ENCODE measurements at regions not wholly inside any gene's neighbourhood (a gene's known extent, or its start where the extent isn't known, plus 50 kb on each side); places are given as distances from the start of the nearest gene placed in this dataset.

DNA sequence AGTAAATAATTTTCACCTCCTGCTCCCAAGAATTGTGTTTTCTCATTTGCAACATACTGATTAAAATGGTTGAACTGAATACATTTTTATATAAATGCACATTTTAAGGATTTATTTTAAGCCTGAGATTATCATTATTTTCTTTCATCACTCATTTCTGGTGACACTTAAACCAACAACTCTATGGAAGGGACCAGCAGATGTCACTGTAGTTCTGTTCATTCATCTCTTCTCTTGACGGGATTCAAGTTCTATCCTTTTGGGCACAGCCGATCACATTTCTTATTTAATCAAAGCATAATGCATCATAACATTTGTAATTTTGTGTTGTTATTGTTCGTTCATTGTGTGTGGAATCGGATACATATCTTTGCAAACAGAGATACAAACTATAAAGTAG is 417.9 kb downstream of the HRH4 start:
- DNase-seq (peak; percentile 64), ATAC-seq (ENCODE audit: low read depth) (peak; percentile 72)
- no CpG with 5 or more reads among the region's 4 CpGs for WGBS, 2 experiments (ENCODE audit: extremely low coverage in 2 of 2, insufficient read length in 1 of 2)
- no peak overlapping the region for H2AFZ ChIP-seq (replicated peaks; ENCODE audit: low read length, poor library complexity)
- H3K4me1 ChIP-seq (ENCODE audit: control insufficient read depth, insufficient read depth, low read length) = peaks cover 8% of the 10 kb centered on the region
- H2AK9ac ChIP-seq (replicated peaks; ENCODE audit: low read depth, low read length, poor library complexity) = no peak overlapping the region
- intact Hi-C loops (cut with micrococcal nuclease) (loop anchor here (1.0 to 10.0 kb wide), 4 partner anchors 473 to 1019 kb away; no protein-coding TSS in a partner anchor), dilution Hi-C loops (cut with HindIII; ENCODE audit: low sequenced_read_pairs, unreplicated experiment) (no loop called here), in situ Hi-C loops (cut with MboI; ENCODE audit: low sequenced_read_pairs) (loop anchor here (10.0 kb wide), 1 partner anchor 477 kb away; the partner anchor contains the start of gene ZNF521)
- no peak overlapping the region for H2BK15ac ChIP-seq (ENCODE audit: low read depth, low read length)
- H2AK5ac ChIP-seq (ENCODE audit: low read depth, low read length) = peak overlapping the region; percentile 67; the same call in 1 of the 2 replicates
- H4K5ac ChIP-seq (ENCODE audit: low read depth, low read length) = no peak overlapping the region; the same call in 1 of the 2 replicates
- H3K27ac ChIP-seq (ENCODE audit: insufficient read depth, low read length) = no peak overlapping the region
- 0 out of 4 replicates have a peak overlapping the region, but pooled peaks of 1 of the 2 experiments have one; percentile 15 for H4K8ac ChIP-seq (ENCODE audit: low read depth in 2 of 2, low read length in 2 of 2)
- H3K18ac ChIP-seq (ENCODE audit: low read depth, low read length) = no peak overlapping the region
- H2BK120ac ChIP-seq (ENCODE audit: low read depth, low read length) = no peak overlapping the region
- H3K79me1 ChIP-seq (ENCODE audit: low read depth in 1 of 2, low read length in 2 of 2) = no peaks in the 10 kb centered on the region
- H2BK20ac ChIP-seq (ENCODE audit: low read depth, low read length) = no peak overlapping the region
- no peak overlapping the region for H3K14ac ChIP-seq (replicated peaks; ENCODE audit: low read depth, low read length)
- no peak overlapping the region for H3K56ac ChIP-seq (ENCODE audit: extremely low read depth, insufficient read depth, low read length)
- H3K9ac ChIP-seq (ENCODE audit: low read depth, low read length) = no peak overlapping the region
- no peak overlapping the region for H4K91ac ChIP-seq (ENCODE audit: insufficient read depth, low read depth, low read length)
- ChIA-PET CTCF (interaction anchor here (0.8 kb wide), 1 partner anchor 211 kb away, joined by 3 read pairs; no protein-coding TSS in a partner anchor), POLR2A (ENCODE audit: unreplicated experiment) (no interaction called here)
- H3K23ac ChIP-seq (ENCODE audit: low read depth, low read length) = no peak overlapping the region
- H3K9me1 ChIP-seq (ENCODE audit: insufficient read depth, low read length) = peaks cover 2% of the 10 kb centered on the region; the same call in 1 of the 2 replicates
- H4K20me1 ChIP-seq (ENCODE audit: insufficient read depth, low read length) = no peaks in the 10 kb centered on the region
- H3K4me3 ChIP-seq (ENCODE audit: insufficient read depth, low read depth, low read length) = no peak overlapping the region
- H3K27me3 ChIP-seq (ENCODE audit: control insufficient read depth, insufficient read depth, low read length) = no peaks in the 10 kb centered on the region
- TF ChIP-seq CEBPB (IDR thresholded peaks at IDR 0.05; ENCODE audit: low read depth, low read length) (no peak), SMC3 (IDR thresholded peaks at IDR 0.05; ENCODE audit: low read depth, low read length) (peak; percentile 72), RAD21 (IDR thresholded peaks at IDR 0.05; ENCODE audit: low read length) (peak; percentile 82), FOS (IDR thresholded peaks at IDR 0.05; ENCODE audit: low read depth, low read length) (no peak), NFE2L2 (IDR thresholded peaks at IDR 0.05; ENCODE audit: low read depth, low read length) (no peak), MAZ (IDR thresholded peaks at IDR 0.05; ENCODE audit: borderline replicate concordance, low read depth, low read length) (no peak), RFX5 (IDR thresholded peaks at IDR 0.05; ENCODE audit: low read depth, low read length) (no peak), BHLHE40 (IDR thresholded peaks at IDR 0.05; ENCODE audit: low read depth, low read length) (no peak), MAFK (IDR thresholded peaks at IDR 0.05; ENCODE audit: low read depth, low read length) (no peak), MXI1 (IDR thresholded peaks at IDR 0.05; ENCODE audit: borderline replicate concordance, low read depth, low read length) (no peak), CHD1 (IDR thresholded peaks at IDR 0.05; ENCODE audit: low read depth, low read length) (no peak), POLR2A (IDR thresholded peaks at IDR 0.05; ENCODE audit: low read depth, low read length) (no peak), RCOR1 (IDR thresholded peaks at IDR 0.05; ENCODE audit: insufficient replicate concordance, low read length) (no peak)
- TF ChIP-seq, protein P1, sequence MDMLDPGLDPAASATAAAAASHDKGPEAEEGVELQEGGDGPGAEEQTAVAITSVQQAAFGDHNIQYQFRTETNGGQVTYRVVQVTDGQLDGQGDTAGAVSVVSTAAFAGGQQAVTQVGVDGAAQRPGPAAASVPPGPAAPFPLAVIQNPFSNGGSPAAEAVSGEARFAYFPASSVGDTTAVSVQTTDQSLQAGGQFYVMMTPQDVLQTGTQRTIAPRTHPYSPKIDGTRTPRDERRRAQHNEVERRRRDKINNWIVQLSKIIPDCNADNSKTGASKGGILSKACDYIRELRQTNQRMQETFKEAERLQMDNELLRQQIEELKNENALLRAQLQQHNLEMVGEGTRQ (IDR thresholded peaks at IDR 0.05; ENCODE audit: low read depth, low read length) = no peak
- TF ChIP-seq, protein P2, sequence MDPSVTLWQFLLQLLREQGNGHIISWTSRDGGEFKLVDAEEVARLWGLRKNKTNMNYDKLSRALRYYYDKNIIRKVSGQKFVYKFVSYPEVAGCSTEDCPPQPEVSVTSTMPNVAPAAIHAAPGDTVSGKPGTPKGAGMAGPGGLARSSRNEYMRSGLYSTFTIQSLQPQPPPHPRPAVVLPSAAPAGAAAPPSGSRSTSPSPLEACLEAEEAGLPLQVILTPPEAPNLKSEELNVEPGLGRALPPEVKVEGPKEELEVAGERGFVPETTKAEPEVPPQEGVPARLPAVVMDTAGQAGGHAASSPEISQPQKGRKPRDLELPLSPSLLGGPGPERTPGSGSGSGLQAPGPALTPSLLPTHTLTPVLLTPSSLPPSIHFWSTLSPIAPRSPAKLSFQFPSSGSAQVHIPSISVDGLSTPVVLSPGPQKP (IDR thresholded peaks at IDR 0.05; ENCODE audit: borderline replicate concordance, low read depth, low read length) = no peak
- TF ChIP-seq, protein P3, sequence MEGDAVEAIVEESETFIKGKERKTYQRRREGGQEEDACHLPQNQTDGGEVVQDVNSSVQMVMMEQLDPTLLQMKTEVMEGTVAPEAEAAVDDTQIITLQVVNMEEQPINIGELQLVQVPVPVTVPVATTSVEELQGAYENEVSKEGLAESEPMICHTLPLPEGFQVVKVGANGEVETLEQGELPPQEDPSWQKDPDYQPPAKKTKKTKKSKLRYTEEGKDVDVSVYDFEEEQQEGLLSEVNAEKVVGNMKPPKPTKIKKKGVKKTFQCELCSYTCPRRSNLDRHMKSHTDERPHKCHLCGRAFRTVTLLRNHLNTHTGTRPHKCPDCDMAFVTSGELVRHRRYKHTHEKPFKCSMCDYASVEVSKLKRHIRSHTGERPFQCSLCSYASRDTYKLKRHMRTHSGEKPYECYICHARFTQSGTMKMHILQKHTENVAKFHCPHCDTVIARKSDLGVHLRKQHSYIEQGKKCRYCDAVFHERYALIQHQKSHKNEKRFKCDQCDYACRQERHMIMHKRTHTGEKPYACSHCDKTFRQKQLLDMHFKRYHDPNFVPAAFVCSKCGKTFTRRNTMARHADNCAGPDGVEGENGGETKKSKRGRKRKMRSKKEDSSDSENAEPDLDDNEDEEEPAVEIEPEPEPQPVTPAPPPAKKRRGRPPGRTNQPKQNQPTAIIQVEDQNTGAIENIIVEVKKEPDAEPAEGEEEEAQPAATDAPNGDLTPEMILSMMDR (conservative IDR thresholded peaks at IDR 0.05; ENCODE audit: low read depth, low read length) = peak; percentile 71
- no peak overlapping the region for H3K4me2 ChIP-seq (ENCODE audit: low read depth, low read length)
- BruUV-seq (replicated peaks) = no TSS peak
- no peak overlapping the region for H2BK5ac ChIP-seq (ENCODE audit: low read depth, low read length, poor library complexity, severe bottlenecking)
- H3K4ac ChIP-seq (ENCODE audit: low read depth, low read length) = no peak overlapping the region
- H3K9me3 ChIP-seq (ENCODE audit: control insufficient read depth, insufficient read depth, low read length) = peaks cover 3% of the 10 kb centered on the region; the same call in 1 of the 2 replicates
- H3K36me3 ChIP-seq (ENCODE audit: control insufficient read depth, insufficient read depth, low read length) = no peaks in the 10 kb centered on the region
